Mesendoderm (in vitro differentiated cells): ENCODE measurements at regions not wholly inside any gene's neighbourhood (a gene's known extent, or its start where the extent isn't known, plus 50 kb on each side); places are given as distances from the start of the nearest gene placed in this dataset.

Source experiments
- DNase-seq: peaks from one replicate; pipeline ENCODE4 v3.0.0; 2013
- H2AK5ac ChIP-seq: 2 replicates; pipeline ENCODE4 v1.6.1; 2013; ENCODE audit warnings: low read length, inconsistent platforms
- H2BK120ac ChIP-seq: 2 replicates; pipeline ENCODE4 v1.6.1; 2013; ENCODE audit warnings: low read depth, mild to moderate bottlenecking, low read length, moderate library complexity, mixed read lengths
- H2BK15ac ChIP-seq: replicated peaks from 2 replicates; pipeline ENCODE4 v1.6.1; 2013; ENCODE audit warnings: low read depth, mild to moderate bottlenecking, moderate library complexity
- H2BK5ac ChIP-seq: 2 replicates; pipeline ENCODE4 v1.6.1; 2013; ENCODE audit warnings: low read length, inconsistent platforms
- H3K18ac ChIP-seq: 2 replicates; pipeline ENCODE4 v1.6.1; 2013; ENCODE audit warnings: mild to moderate bottlenecking, low read length, mixed read lengths
- H3K23ac ChIP-seq: one replicate; pipeline ENCODE4 v1.6.1; 2013; ENCODE audit warnings: low read length
- H3K27ac ChIP-seq: 2 replicates; pipeline ENCODE4 v1.5.1; 2013; ENCODE audit warnings: low read depth, mild to moderate bottlenecking, inconsistent platforms, low read length, moderate library complexity
- H3K27me3 ChIP-seq: 2 replicates; pipeline ENCODE4 v1.6.1; 2013; ENCODE audit warnings: low read length, control low read depth, mild to moderate bottlenecking, inconsistent platforms; ENCODE audit not compliant: insufficient read depth, poor library complexity
- H3K36me3 ChIP-seq: 2 replicates; pipeline ENCODE4 v1.6.1; 2013; ENCODE audit warnings: low read length, inconsistent platforms; ENCODE audit not compliant: control insufficient read depth, insufficient read depth
- H3K4ac ChIP-seq: one replicate; pipeline ENCODE4 v1.6.1; 2013; ENCODE audit warnings: low read depth, mild to moderate bottlenecking, low read length, moderate library complexity
- H3K4me1 ChIP-seq: 2 replicates; pipeline ENCODE4 v1.6.1; 2013; ENCODE audit warnings: low read depth, low read length, inconsistent platforms; ENCODE audit not compliant: control insufficient read depth
- H3K4me2 ChIP-seq: 2 replicates; pipeline ENCODE4 v1.6.1; 2013; ENCODE audit warnings: low read length
- H3K4me3 ChIP-seq: 2 replicates; pipeline ENCODE4 v1.5.1; 2013; ENCODE audit warnings: mild to moderate bottlenecking, low read length
- H3K56ac ChIP-seq: one replicate; pipeline ENCODE4 v1.6.1; 2013; ENCODE audit warnings: low read length
- H3K79me1 ChIP-seq: 2 replicates; pipeline ENCODE4 v1.6.1; 2013; ENCODE audit warnings: low read length, inconsistent platforms
- H3K79me2 ChIP-seq: 2 replicates; pipeline ENCODE4 v1.6.1; 2013; ENCODE audit warnings: mild to moderate bottlenecking, low read length; ENCODE audit not compliant: control insufficient read depth, insufficient read depth
- H3K9ac ChIP-seq: 2 replicates; pipeline ENCODE4 v1.6.1; 2013; ENCODE audit warnings: low read length, inconsistent platforms
- H4K5ac ChIP-seq: one replicate; pipeline ENCODE4 v1.6.1; 2013; ENCODE audit warnings: low read length
- H4K8ac ChIP-seq: one replicate; pipeline ENCODE4 v1.6.1; 2013; ENCODE audit warnings: low read depth, mild to moderate bottlenecking, control low read depth, low read length, moderate library complexity
- WGBS: extraction: QIAGEN DNeasy Blood & Tissue Kit; methylation state at CpG from one replicate; pipeline ENCODE4 v1.1.7; 2013; ENCODE audit warnings: low lambda C conversion rate, missing lambda C conversion rate; ENCODE audit not compliant: insufficient coverage; ENCODE audit errors: extremely low coverage; 5-methylcytosine and 5-hydroxymethylcytosine counted together

- Histone ChIP-seq H3K23ac (no peak overlapping the region), H2BK5ac (no peak overlapping the region), H3K4me3 (no peak overlapping the region), H3K4ac (no peak overlapping the region), H2BK120ac (no peak overlapping the region), H3K56ac (no peak overlapping the region), H4K5ac (no peak overlapping the region), H3K36me3 (no peaks in the 10 kb centered on the region), H3K27ac (no peak overlapping the region), H4K8ac (no peak overlapping the region), H3K9ac (no peak overlapping the region), H3K79me2 (no peaks in the 10 kb centered on the region), H3K79me1 (no peaks in the 10 kb centered on the region), H3K4me1 (no peaks in the 10 kb centered on the region), H2AK5ac (no peak overlapping the region), H3K27me3 (no peaks in the 10 kb centered on the region), H3K18ac (no peak overlapping the region), H2BK15ac (no peak overlapping the region), H3K4me2 (no peak overlapping the region)
- no peak for DNase-seq
- WGBS, result no CpG with 5 or more reads among the region's 9 CpGs
Observed at GRCh38 chr14:55845963-55846825, 266.2 kb downstream of the KTN1 start.

GRCh38 chr14:55846826-55847446 is 266.9 kb downstream of the KTN1 start:
- no peak overlapping the region for H4K5ac ChIP-seq
- no peak overlapping the region for H3K9ac ChIP-seq
- no peak overlapping the region for H3K18ac ChIP-seq
- no peak overlapping the region for H4K8ac ChIP-seq
- no peaks in the 10 kb centered on the region for H3K79me1 ChIP-seq
- no peak overlapping the region for H3K4me2 ChIP-seq
- no peak overlapping the region for H2BK5ac ChIP-seq
- no peaks in the 10 kb centered on the region for H3K79me2 ChIP-seq
- H2BK120ac ChIP-seq, result no peak overlapping the region
- no peak overlapping the region for H3K4me3 ChIP-seq
- H3K4me1 ChIP-seq, result no peaks in the 10 kb centered on the region
- no peak overlapping the region for H2BK15ac ChIP-seq
- no peak overlapping the region for H3K4ac ChIP-seq
- H3K27me3 ChIP-seq, result no peaks in the 10 kb centered on the region
- no peaks in the 10 kb centered on the region for H3K36me3 ChIP-seq
- no peak overlapping the region for H3K27ac ChIP-seq
- H3K56ac ChIP-seq, result no peak overlapping the region
- no peak overlapping the region for H2AK5ac ChIP-seq
- no CpG with 5 or more reads among the region's 2 CpGs for WGBS
- H3K23ac ChIP-seq, result no peak overlapping the region
- no peak for DNase-seq

DNA sequence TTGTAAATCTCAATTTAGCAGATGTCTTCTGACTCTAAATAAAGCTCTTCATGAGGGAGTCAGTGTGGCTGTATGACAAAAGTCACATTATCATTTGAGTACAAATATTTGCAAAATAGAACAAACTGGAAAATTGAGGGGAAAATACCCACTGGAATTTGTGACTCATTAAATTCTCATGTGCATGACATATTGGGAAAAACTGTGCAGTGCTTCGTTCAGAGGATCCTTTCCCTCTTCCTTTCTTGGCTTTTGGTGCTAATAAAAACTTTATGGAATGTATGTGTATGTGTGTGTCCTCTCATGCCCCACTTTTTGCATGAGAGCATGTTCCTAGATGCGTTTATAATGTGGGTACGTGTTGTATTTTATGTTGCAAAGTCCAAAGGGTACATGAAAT is 267.8 kb downstream of the KTN1 start:
- Histone ChIP-seq H3K18ac (no peak overlapping the region), H3K4ac (no peak overlapping the region), H3K27ac (no peak overlapping the region), H3K4me3 (no peak overlapping the region), H3K4me2 (no peak overlapping the region), H3K56ac (no peak overlapping the region), H3K4me1 (no peaks in the 10 kb centered on the region), H3K27me3 (no peaks in the 10 kb centered on the region), H4K8ac (no peak overlapping the region), H3K23ac (no peak overlapping the region), H3K36me3 (no peaks in the 10 kb centered on the region), H2AK5ac (no peak overlapping the region), H4K5ac (no peak overlapping the region), H2BK5ac (no peak overlapping the region), H2BK120ac (no peak overlapping the region), H3K79me1 (no peaks in the 10 kb centered on the region), H3K79me2 (no peaks in the 10 kb centered on the region), H3K9ac (no peak overlapping the region), H2BK15ac (no peak overlapping the region)
- no peak for DNase-seq
- WGBS, result no CpG with 5 or more reads among the region's 3 CpGs

DNA sequence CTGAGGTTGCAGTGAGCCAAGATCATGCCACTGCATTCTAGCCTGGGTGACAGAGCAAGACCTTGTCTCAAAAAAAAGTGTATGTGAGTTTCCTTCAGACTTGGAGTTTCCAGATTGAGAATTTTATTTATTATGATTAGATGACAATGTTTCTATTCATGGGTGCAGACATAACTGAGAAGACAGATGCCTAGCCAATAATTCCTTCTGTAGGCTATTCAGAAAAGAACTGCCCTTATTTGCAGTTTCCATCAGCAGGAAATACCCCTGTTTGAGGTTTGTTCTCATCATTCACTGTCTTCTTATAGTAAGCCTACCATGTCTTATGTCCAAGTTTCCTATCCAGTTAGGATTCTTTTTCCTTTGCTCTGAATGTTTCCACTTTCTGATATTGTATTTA is 269.0 kb downstream of the KTN1 start:
- Histone ChIP-seq H4K8ac (no peak overlapping the region), H3K27ac (no peak overlapping the region), H3K4me1 (no peaks in the 10 kb centered on the region), H4K5ac (no peak overlapping the region), H2AK5ac (no peak overlapping the region), H3K4me3 (no peak overlapping the region), H3K27me3 (no peaks in the 10 kb centered on the region), H3K79me1 (no peaks in the 10 kb centered on the region), H2BK120ac (no peak overlapping the region), H3K36me3 (no peaks in the 10 kb centered on the region), H3K9ac (no peak overlapping the region), H3K79me2 (no peaks in the 10 kb centered on the region), H3K4me2 (no peak overlapping the region), H3K56ac (no peak overlapping the region), H3K4ac (no peak overlapping the region), H2BK5ac (no peak overlapping the region), H3K18ac (no peak overlapping the region), H2BK15ac (no peak overlapping the region), H3K23ac (no peak overlapping the region)
- no peak for DNase-seq

- no peak overlapping the region for H3K4me2 ChIP-seq
- no peak overlapping the region for H3K27ac ChIP-seq
- no peak overlapping the region for H2AK5ac ChIP-seq
- H2BK120ac ChIP-seq, result no peak overlapping the region
- H3K23ac ChIP-seq, result no peak overlapping the region
- no peak overlapping the region for H2BK5ac ChIP-seq
- no peak overlapping the region for H3K4me3 ChIP-seq
- H2BK15ac ChIP-seq, result no peak overlapping the region
- no peaks in the 10 kb centered on the region for H3K79me2 ChIP-seq
- H3K56ac ChIP-seq, result no peak overlapping the region
- no peaks in the 10 kb centered on the region for H3K4me1 ChIP-seq
- no peak overlapping the region for H3K4ac ChIP-seq
- H3K36me3 ChIP-seq, result no peaks in the 10 kb centered on the region
- no peaks in the 10 kb centered on the region for H3K27me3 ChIP-seq
- no peak for DNase-seq
- H4K8ac ChIP-seq, result no peak overlapping the region
- no CpG with 5 or more reads among the region's 2 CpGs for WGBS
- no peak overlapping the region for H3K18ac ChIP-seq
- no peak overlapping the region for H3K9ac ChIP-seq
- no peaks in the 10 kb centered on the region for H3K79me1 ChIP-seq
- no peak overlapping the region for H4K5ac ChIP-seq
Observed at GRCh38 chr14:55849833-55850232, 268.4 kb upstream of the PELI2 start.
